Inflammatory macrophage treated with lipopolysaccharide for 4 hours (primary cell): ENCODE measurements at regions not wholly inside any gene's neighbourhood (a gene's known extent, or its start where the extent isn't known, plus 50 kb on each side); places are given as distances from the start of the nearest gene placed in this dataset.
"Not testable (repeated sequence)": the region's sequence is repeated elsewhere in the genome, so short reads cannot be mapped to it uniquely, and the experiment has no call there.

Experiments
- DNase-seq: peaks from one replicate; pipeline ENCODE4 v3.0.0-alpha.2; 2020

- not testable (repeated sequence) for DNase-seq
Observed at GRCh38 chrX:137884813-137885212, 318.9 kb downstream of the ZIC3 start.

GRCh38 chrX:137891431-137891830 is 325.5 kb downstream of the ZIC3 start:
- no peak for DNase-seq

- no peak for DNase-seq
Observed at GRCh38 chrX:137896123-137896522, 330.2 kb downstream of the ZIC3 start.

- no peak for DNase-seq
Observed at GRCh38 chrX:137915466-137915865, 349.5 kb downstream of the ZIC3 start.

GRCh38 chrX:137916090-137916746 is 350.3 kb downstream of the ZIC3 start:
- no peak for DNase-seq

GRCh38 chrX:137926090-137926489 is 360.2 kb downstream of the ZIC3 start:
- DNase-seq = no peak

- no peak for DNase-seq
Observed at GRCh38 chrX:137929951-137930350, 364.0 kb downstream of the ZIC3 start.

GRCh38 chrX:137930533-137930932 is 364.6 kb downstream of the ZIC3 start:
- no peak for DNase-seq

GRCh38 chrX:137934214-137934613 is 368.3 kb downstream of the ZIC3 start:
- DNase-seq = not testable (repeated sequence)

- DNase-seq = not testable (repeated sequence)
Observed at GRCh38 chrX:137934887-137935286, 369.0 kb downstream of the ZIC3 start.

- no peak for DNase-seq
Observed at GRCh38 chrX:137945470-137945869, 379.5 kb downstream of the ZIC3 start.

GRCh38 chrX:137969191-137969590 is 403.3 kb downstream of the ZIC3 start:
- DNase-seq = no peak

GRCh38 chrX:137982472-137983172 is 416.7 kb downstream of the ZIC3 start:
- no peak for DNase-seq

- no peak for DNase-seq
Observed at GRCh38 chrX:137988470-137988869, 422.5 kb downstream of the ZIC3 start.

GRCh38 chrX:137998619-137999018 is 432.7 kb downstream of the ZIC3 start:
- no peak for DNase-seq

- DNase-seq = no peak
Observed at GRCh38 chrX:137999071-137999470, 433.1 kb downstream of the ZIC3 start.

GRCh38 chrX:137999552-137999951 is 433.6 kb downstream of the ZIC3 start:
- DNase-seq = no peak

- no peak for DNase-seq
Observed at GRCh38 chrX:138001226-138001625, 435.3 kb downstream of the ZIC3 start.

- DNase-seq = no peak
Observed at GRCh38 chrX:138006180-138006579, 440.3 kb downstream of the ZIC3 start.

- no peak for DNase-seq
Observed at GRCh38 chrX:138008281-138008680, 442.4 kb downstream of the ZIC3 start.

GRCh38 chrX:138011468-138011867 is 445.5 kb downstream of the ZIC3 start:
- no peak for DNase-seq

- DNase-seq = no peak
Observed at GRCh38 chrX:138014577-138014976, 448.6 kb downstream of the ZIC3 start.

GRCh38 chrX:138018145-138018799 is 452.3 kb downstream of the ZIC3 start:
- DNase-seq = no peak

- no peak for DNase-seq
Observed at GRCh38 chrX:138020941-138021340, 455.0 kb downstream of the ZIC3 start.
